Endothelial cell of umbilical vein (primary cell): ENCODE measurements at regions not wholly inside any gene's neighbourhood (a gene's known extent, or its start where the extent isn't known, plus 50 kb on each side); places are given as distances from the start of the nearest gene placed in this dataset.

ENCODE experiments used
- BruUV-seq: library from RNA; stranded (reverse); fragments of 400-500 nt; replicated peaks from 2 replicates; lab custom pipeline; 2021; lab: Mats Ljungman, UMichigan
- CTCF ChIA-PET: fragments of 300-600, 350-600 bp; sonication (Branson Sonifier 250); formaldehyde crosslinking; loops from one replicate; lab custom pipeline; 2021; ENCODE audit warnings: antibody characterized with exemption, inconsistent platforms; lab: Charles Lee
- POLR2A ChIA-PET: fragments of 300-600, 350-600 bp; sonication (Branson Sonifier 250); formaldehyde crosslinking; loops from one replicate; lab custom pipeline; 2021; ENCODE audit warnings: antibody characterized with exemption, inconsistent platforms; lab: Charles Lee
- DNase-seq: peaks from one replicate; pipeline ENCODE4 v3.0.0-alpha.2; 2011; ENCODE audit warnings: low read depth, low spot score
- FAIRE-seq: peaks from 2 replicates; lab custom pipeline; 2011; peaks lifted over from hg19 to GRCh38; lab: Jason Lieb, UNC
- H2AFZ ChIP-seq: 2 replicates; pipeline ENCODE4 v1.6.0; 2012; ENCODE audit warnings: low read depth, low read length, control low read depth, inconsistent platforms
- H3K27ac ChIP-seq: 2 replicates; pipeline ENCODE4 v1.5.1; 2011; ENCODE audit warnings: low read depth, mild to moderate bottlenecking, control low read depth, low read length, moderate library complexity; ENCODE audit not compliant: insufficient read depth
- H3K27me3 ChIP-seq, 2 experiments: 2 replicates each; pipeline versions ENCODE4 v1.6.0 to v1.6.1; 2011; ENCODE audit warnings: low read length in 2 of 2, mixed read lengths in 1 of 2; ENCODE audit not compliant: control insufficient read depth in 2 of 2, insufficient read depth in 2 of 2
- H3K36me3 ChIP-seq, 2 experiments: 2 replicates in 1 of 2; 3 replicates in 1 of 2; pipeline ENCODE4 v1.5.1; 2011; ENCODE audit warnings: low read length in 2 of 2, mild to moderate bottlenecking in 1 of 2, moderate library complexity in 1 of 2; ENCODE audit not compliant: control insufficient read depth in 2 of 2, insufficient read depth in 2 of 2; ENCODE audit errors: extremely low read depth in 1 of 2
- H3K4me1 ChIP-seq: 3 replicates; pipeline ENCODE4 v1.5.1; 2011; ENCODE audit warnings: mild to moderate bottlenecking, low read length; ENCODE audit not compliant: control insufficient read depth, insufficient read depth; ENCODE audit errors: extremely low read depth
- H3K4me2 ChIP-seq: 2 replicates; pipeline ENCODE4 v1.6.1; 2011; ENCODE audit warnings: low read length, control low read depth, mixed read lengths; ENCODE audit not compliant: insufficient read depth
- H3K4me3 ChIP-seq, 3 experiments: fragments of 200-600 bp in 1 of 3; sonication (generic), shearing (Covaris generic) in 1 of 3; replicated peaks in 1 of 3; 2 replicates each; pipeline ENCODE4 v1.5.1; 2011 to 2016; ENCODE audit warnings: control low read depth in 3 of 3, low read length in 3 of 3, mild to moderate bottlenecking in 2 of 3, inconsistent platforms in 1 of 3, low read depth in 1 of 3, moderate library complexity in 1 of 3; ENCODE audit not compliant: insufficient read depth in 1 of 3
- H3K79me2 ChIP-seq: 2 replicates; pipeline ENCODE4 v1.6.0; 2012; ENCODE audit warnings: low read length, inconsistent platforms; ENCODE audit not compliant: control insufficient read depth, insufficient read depth
- H3K9ac ChIP-seq: replicated peaks from 2 replicates; pipeline ENCODE3; 2011; ENCODE audit warnings: low read length, control low read depth; ENCODE audit not compliant: insufficient read depth; ENCODE audit errors: extremely low read depth
- H3K9me1 ChIP-seq: replicated peaks from 3 replicates; pipeline ENCODE4 v1.6.0; 2011; ENCODE audit warnings: mild to moderate bottlenecking, low read length; ENCODE audit not compliant: control insufficient read depth, insufficient read depth; ENCODE audit errors: extremely low read depth
- H3K9me3 ChIP-seq: replicated peaks from 2 replicates; pipeline ENCODE4 v1.5.1; 2012; ENCODE audit warnings: low read length, inconsistent platforms; ENCODE audit not compliant: control insufficient read depth, insufficient read depth
- H4K20me1 ChIP-seq: replicated peaks from 2 replicates; pipeline ENCODE3; 2011; ENCODE audit warnings: mild to moderate bottlenecking, low read length; ENCODE audit not compliant: control insufficient read depth, insufficient read depth; ENCODE audit errors: extremely low read depth
- EZH2 ChIP-seq: IDR thresholded peaks from 2 replicates; pipeline ENCODE4 v1.6.1; 2012; ENCODE audit warnings: borderline replicate concordance, low read depth, mild to moderate bottlenecking, moderate library complexity, low read length, inconsistent platforms; ENCODE audit not compliant: severe bottlenecking
- FOS ChIP-seq: IDR thresholded peaks from 2 replicates; pipeline ENCODE4 v1.6.1; 2011; ENCODE audit warnings: mild to moderate bottlenecking, low read length, moderate library complexity, borderline replicate concordance; ENCODE audit not compliant: insufficient read depth
- GATA2 ChIP-seq: IDR thresholded peaks from 2 replicates; pipeline ENCODE4 v1.7.0; 2011; ENCODE audit warnings: low read depth, mild to moderate bottlenecking, moderate library complexity, mixed read lengths, low read length; ENCODE audit not compliant: insufficient read length, insufficient read depth
- JUN ChIP-seq: IDR thresholded peaks from 2 replicates; pipeline ENCODE4 v1.6.1; 2011; ENCODE audit warnings: borderline replicate concordance, low read depth; ENCODE audit not compliant: insufficient read length, insufficient read depth
- MYC ChIP-seq: IDR thresholded peaks from one replicate; pipeline ENCODE4 v1.6.1; 2011; ENCODE audit warnings: mild to moderate bottlenecking, low read depth, low read length
- POLR2A ChIP-seq: IDR thresholded peaks from 2 replicates; pipeline ENCODE4 v1.6.1; 2012; ENCODE audit warnings: low read depth, mild to moderate bottlenecking, control low read depth, low read length
- POLR2AphosphoS5 ChIP-seq: IDR thresholded peaks from 2 replicates; pipeline ENCODE4 v1.6.1; 2012; ENCODE audit warnings: low read depth, mild to moderate bottlenecking, control low read depth, low read length, moderate library complexity; ENCODE audit not compliant: insufficient read depth
- dilution Hi-C: fragments of 300-500 bp; cut with MboI; formaldehyde crosslinking; loops from one replicate; pipeline ENCODE4 v1.15.0; 2019; ENCODE audit warnings: low sequenced_read_pairs; ENCODE audit not compliant: extremely low pct_ligation_motif_present
- intact Hi-C: fragments of 100-400 bp; cut with micrococcal nuclease; formaldehyde crosslinking; loops from one replicate; pipeline ENCODE4 v1.10.0; 2022
- TF ChIP-seq, protein P1 (sequence below), 2 donors: IDR thresholded peaks; 1 replicate in 1 of 2; 2 replicates in 1 of 2; pipeline ENCODE4 v1.5.1; 2011; ENCODE audit warnings: low read length in 2 of 2, mild to moderate bottlenecking in 2 of 2, moderate library complexity in 2 of 2, control low read depth in 1 of 2, inconsistent platforms in 1 of 2, low read depth in 1 of 2; ENCODE audit not compliant: insufficient read depth in 1 of 2; ENCODE audit errors: extremely low read depth in 1 of 2
- TF ChIP-seq, protein P2 (sequence below): IDR thresholded peaks from 2 replicates; pipeline ENCODE4 v1.6.1; 2011; ENCODE audit not compliant: insufficient read depth, insufficient read length

DNA sequence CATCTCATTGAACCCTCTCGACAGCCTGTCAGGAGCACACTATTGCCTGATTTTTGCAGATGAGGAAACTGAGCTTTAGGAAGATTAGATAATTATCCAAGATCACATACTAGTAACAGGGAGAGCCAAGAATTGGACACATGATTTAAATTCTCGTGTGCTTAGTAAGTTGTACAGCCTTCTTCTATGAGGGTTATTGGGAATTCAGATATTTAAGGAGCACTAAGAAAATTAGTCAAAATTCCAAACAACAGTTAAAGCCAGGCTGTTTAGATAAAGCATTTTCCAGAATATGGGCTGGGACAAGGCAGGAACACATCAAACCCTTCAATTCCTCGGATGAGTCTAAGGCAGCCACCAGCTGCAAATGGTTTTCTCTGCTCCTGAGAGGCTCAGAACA is 148.8 kb downstream of the TMEM30B start:
- BruUV-seq, result no TSS peak
- intact Hi-C loops, result no loop called here
- no peak for FAIRE-seq
- H3K79me2 ChIP-seq, result no peaks in the 10 kb centered on the region
- POLR2A ChIA-PET, result no interaction called here
- H3K36me3 ChIP-seq, result no peaks in the 10 kb centered on the region
- H3K9me1 ChIP-seq, result no peaks in the 10 kb centered on the region
- no peak for DNase-seq
- no peak overlapping the region for H3K9ac ChIP-seq
- no peak overlapping the region for H2AFZ ChIP-seq
- no peak for TF ChIP-seq JUN
- TF ChIP-seq, protein P1, sequence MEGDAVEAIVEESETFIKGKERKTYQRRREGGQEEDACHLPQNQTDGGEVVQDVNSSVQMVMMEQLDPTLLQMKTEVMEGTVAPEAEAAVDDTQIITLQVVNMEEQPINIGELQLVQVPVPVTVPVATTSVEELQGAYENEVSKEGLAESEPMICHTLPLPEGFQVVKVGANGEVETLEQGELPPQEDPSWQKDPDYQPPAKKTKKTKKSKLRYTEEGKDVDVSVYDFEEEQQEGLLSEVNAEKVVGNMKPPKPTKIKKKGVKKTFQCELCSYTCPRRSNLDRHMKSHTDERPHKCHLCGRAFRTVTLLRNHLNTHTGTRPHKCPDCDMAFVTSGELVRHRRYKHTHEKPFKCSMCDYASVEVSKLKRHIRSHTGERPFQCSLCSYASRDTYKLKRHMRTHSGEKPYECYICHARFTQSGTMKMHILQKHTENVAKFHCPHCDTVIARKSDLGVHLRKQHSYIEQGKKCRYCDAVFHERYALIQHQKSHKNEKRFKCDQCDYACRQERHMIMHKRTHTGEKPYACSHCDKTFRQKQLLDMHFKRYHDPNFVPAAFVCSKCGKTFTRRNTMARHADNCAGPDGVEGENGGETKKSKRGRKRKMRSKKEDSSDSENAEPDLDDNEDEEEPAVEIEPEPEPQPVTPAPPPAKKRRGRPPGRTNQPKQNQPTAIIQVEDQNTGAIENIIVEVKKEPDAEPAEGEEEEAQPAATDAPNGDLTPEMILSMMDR (IDR thresholded peaks at IDR 0.05; ENCODE audit: extremely low read depth in 1 of 2, insufficient read depth in 1 of 2, low read depth in 1 of 2, low read length in 2 of 2), result no peak
- TF ChIP-seq MYC, result no peak
- TF ChIP-seq, protein P2, sequence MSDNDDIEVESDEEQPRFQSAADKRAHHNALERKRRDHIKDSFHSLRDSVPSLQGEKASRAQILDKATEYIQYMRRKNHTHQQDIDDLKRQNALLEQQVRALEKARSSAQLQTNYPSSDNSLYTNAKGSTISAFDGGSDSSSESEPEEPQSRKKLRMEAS, result no peak
- no peak for TF ChIP-seq POLR2AphosphoS5
- no peak for TF ChIP-seq EZH2
- no peak for TF ChIP-seq GATA2
- no peak for TF ChIP-seq FOS
- no peak for TF ChIP-seq POLR2A
- no peak overlapping the region for H3K27ac ChIP-seq
- H3K27me3 ChIP-seq, result no peaks in the 10 kb centered on the region
- peaks cover 15% of the 10 kb centered on the region for H3K4me1 ChIP-seq
- H4K20me1 ChIP-seq, result no peaks in the 10 kb centered on the region
- H3K4me2 ChIP-seq, result no peak overlapping the region
- H3K9me3 ChIP-seq, result no peaks in the 10 kb centered on the region
- H3K4me3 ChIP-seq, result no peak overlapping the region
- dilution Hi-C loops, result no loop called here
- CTCF ChIA-PET, result no interaction called here
